CD14-positive monocyte (primary cell): ENCODE measurements at regions not wholly inside any gene's neighbourhood (a gene's known extent, or its start where the extent isn't known, plus 50 kb on each side); places are given as distances from the start of the nearest gene placed in this dataset.

Source experiments
- DNase-seq, 3 donors: peaks; one replicate each; pipeline ENCODE4 v3.0.0-alpha.2; 2011 to 2022
- H2AFZ ChIP-seq: 2 replicates; pipeline ENCODE4 v1.6.0; 2012; ENCODE audit warnings: mild to moderate bottlenecking, low read depth, low read length, inconsistent platforms; ENCODE audit not compliant: insufficient read depth, poor library complexity, severe bottlenecking
- H3K27ac ChIP-seq, 2 donors: 1 replicate in 1 of 2; 2 replicates in 1 of 2; pipeline ENCODE4 v1.5.1; 2012 to 2013; ENCODE audit warnings: low read length in 2 of 2, control low read depth in 1 of 2, inconsistent platforms in 1 of 2, low read depth in 1 of 2, mild to moderate bottlenecking in 1 of 2
- H3K27me3 ChIP-seq, 2 donors: one replicate each; pipeline versions ENCODE4 v1.6.0 to v1.6.1; 2011 to 2013; ENCODE audit warnings: low read length in 2 of 2; ENCODE audit not compliant: control insufficient read depth in 2 of 2, insufficient read depth in 2 of 2
- H3K36me3 ChIP-seq, 2 donors: replicated peaks in 1 of 2; 1 replicate in 1 of 2; 2 replicates in 1 of 2; pipeline versions ENCODE4 v1.5.1 to v1.6.1; 2012 to 2013; ENCODE audit warnings: low read length in 2 of 2, control low read depth in 1 of 2, inconsistent platforms in 1 of 2, mild to moderate bottlenecking in 1 of 2; ENCODE audit not compliant: insufficient read depth in 2 of 2, control insufficient read depth in 1 of 2
- H3K4me1 ChIP-seq, 2 donors: 1 replicate in 1 of 2; 2 replicates in 1 of 2; pipeline versions ENCODE4 v1.5.1 to v1.6.1; 2012 to 2013; ENCODE audit warnings: low read length in 2 of 2, control low read depth in 1 of 2, inconsistent platforms in 1 of 2, mild to moderate bottlenecking in 1 of 2, moderate library complexity in 1 of 2; ENCODE audit not compliant: insufficient read depth in 2 of 2, control insufficient read depth in 1 of 2
- H3K4me2 ChIP-seq: replicated peaks from 2 replicates; pipeline ENCODE3; 2012; ENCODE audit warnings: low read length, moderate library complexity, mild to moderate bottlenecking; ENCODE audit not compliant: poor library complexity, severe bottlenecking; ENCODE audit errors: extremely low read depth
- H3K4me3 ChIP-seq, 3 experiments: fragments of 200-600 bp in 1 of 3; sonication (generic) in 1 of 3; replicated peaks in 1 of 3; 1 replicate in 2 of 3; 2 replicates in 1 of 3; pipeline ENCODE4 v1.5.1; 2011 to 2013; ENCODE audit warnings: low read length in 3 of 3, mild to moderate bottlenecking in 3 of 3, control low read depth in 2 of 3, low read depth in 2 of 3, inconsistent platforms in 1 of 3, moderate library complexity in 1 of 3
- H3K79me2 ChIP-seq: 2 replicates; pipeline ENCODE4 v1.6.0; 2012; ENCODE audit warnings: mild to moderate bottlenecking, control low read depth, inconsistent platforms, low read length, moderate library complexity; ENCODE audit not compliant: insufficient read depth
- H3K9ac ChIP-seq: 2 replicates; pipeline ENCODE4 v1.6.0; 2017; ENCODE audit warnings: low read length, mild to moderate bottlenecking; ENCODE audit not compliant: insufficient read depth, poor library complexity, severe bottlenecking
- H3K9me3 ChIP-seq, 2 donors: replicated peaks in 1 of 2; 1 replicate in 1 of 2; 2 replicates in 1 of 2; pipeline versions ENCODE4 v1.5.1 to v1.6.1; 2012 to 2013; ENCODE audit warnings: low read length in 2 of 2, control low read depth in 1 of 2; ENCODE audit not compliant: control insufficient read depth in 1 of 2, insufficient read depth in 1 of 2
- H4K20me1 ChIP-seq: 2 replicates; pipeline ENCODE4 v1.6.0; 2012; ENCODE audit warnings: mild to moderate bottlenecking, low read length, control low read depth, moderate library complexity; ENCODE audit not compliant: insufficient read depth
- H3K27ac Mint-ChIP-seq, 7 donors: one replicate each; pipeline ENCODE4 v1.8.0; 2020; ENCODE audit warnings: mild to moderate bottlenecking in 7 of 7, mixed read lengths in 7 of 7, moderate library complexity in 6 of 7, inconsistent platforms in 2 of 7
- H3K27me3 Mint-ChIP-seq, 3 donors: one replicate each; pipeline ENCODE4 v1.8.0; 2021 to 2022; ENCODE audit warnings: low read depth in 3 of 3, mild to moderate bottlenecking in 3 of 3, mixed read lengths in 3 of 3, moderate library complexity in 3 of 3, inconsistent platforms in 1 of 3
- H3K36me3 Mint-ChIP-seq, 2 donors: one replicate each; pipeline ENCODE4 v1.8.0; 2020; ENCODE audit warnings: mixed read lengths in 2 of 2, inconsistent platforms in 1 of 2, mild to moderate bottlenecking in 1 of 2
- H3K4me1 Mint-ChIP-seq: one replicate; pipeline ENCODE4 v1.8.0; 2020; ENCODE audit warnings: mild to moderate bottlenecking, mixed read lengths
- H3K4me3 Mint-ChIP-seq, 2 donors: one replicate each; pipeline ENCODE4 v1.8.0; 2020; ENCODE audit warnings: mild to moderate bottlenecking in 2 of 2, mixed read lengths in 2 of 2, moderate library complexity in 1 of 2
- H3K9me3 Mint-ChIP-seq, 7 donors: one replicate each; pipeline ENCODE4 v1.8.0; 2020 to 2022; ENCODE audit warnings: mixed read lengths in 7 of 7, mild to moderate bottlenecking in 6 of 7, moderate library complexity in 6 of 7, inconsistent platforms in 2 of 7
- CTCF ChIP-seq: fragments of 200-600 bp; IDR thresholded peaks from one replicate; pipeline ENCODE4 v1.8.0; 2022; ENCODE audit warnings: antibody characterized with exemption, mild to moderate bottlenecking
- WGBS: methylation state at CpG from one replicate; pipeline ENCODE4 v1.1.5; 2013; ENCODE audit warnings: missing lambda C conversion rate; ENCODE audit not compliant: insufficient coverage; 5-methylcytosine and 5-hydroxymethylcytosine counted together
- intact Hi-C, 2 donors: fragments of 100-400 bp; cut with micrococcal nuclease; formaldehyde crosslinking; loops; one replicate each; pipeline versions ENCODE4 v1.15.0 to v1.15.1; 2023

- no peaks in the 10 kb centered on the region for H3K4me1 Mint-ChIP-seq
- no peak overlapping the region for H3K4me3 Mint-ChIP-seq
- H3K4me1 ChIP-seq, result no peaks in the 10 kb centered on the region
- 62% methylated on average over 2 of the region's 6 CpGs for WGBS
- no peak overlapping the region for H3K27ac Mint-ChIP-seq
- no peaks in the 10 kb centered on the region for H3K36me3 Mint-ChIP-seq
- no peak overlapping the region for H3K4me3 ChIP-seq
- H2AFZ ChIP-seq, result no peak overlapping the region
- intact Hi-C loops, result no loop called here
- H3K4me2 ChIP-seq, result no peak overlapping the region
- TF ChIP-seq CTCF, result no peak
- no peaks in the 10 kb centered on the region for H3K27me3 Mint-ChIP-seq
- no peak overlapping the region for H3K27ac ChIP-seq
- H3K9ac ChIP-seq, result no peak overlapping the region
- H4K20me1 ChIP-seq, result no peaks in the 10 kb centered on the region
- H3K27me3 ChIP-seq, result no peaks in the 10 kb centered on the region
- H3K36me3 ChIP-seq, result no peaks in the 10 kb centered on the region
- H3K79me2 ChIP-seq, result no peaks in the 10 kb centered on the region
- H3K9me3 ChIP-seq, result no peaks in the 10 kb centered on the region
- H3K9me3 Mint-ChIP-seq, result peaks cover 0 to 6% (median 3%) of the 10 kb centered on the region in 7 donors
- DNase-seq, result no peak
Measured at GRCh38 chr15:97849183-97849582, 111.3 kb upstream of the ARRDC4 start.

- H3K27ac Mint-ChIP-seq, result no peak overlapping the region
- no peaks in the 10 kb centered on the region for H3K79me2 ChIP-seq
- H3K4me2 ChIP-seq, result no peak overlapping the region
- H3K9me3 Mint-ChIP-seq, result peaks cover 0 to 10% (median 5%) of the 10 kb centered on the region in 7 donors
- no peaks in the 10 kb centered on the region for H3K36me3 Mint-ChIP-seq
- TF ChIP-seq CTCF, result no peak
- no peak overlapping the region for H3K4me3 ChIP-seq
- intact Hi-C loops, result no loop called here
- no CpG with 5 or more reads among the region's 2 CpGs for WGBS
- H4K20me1 ChIP-seq, result no peaks in the 10 kb centered on the region
- no peak overlapping the region for H3K9ac ChIP-seq
- no peak overlapping the region for H2AFZ ChIP-seq
- H3K36me3 ChIP-seq, result no peaks in the 10 kb centered on the region
- peaks cover 0 to 3% (median 0%) of the 10 kb centered on the region in 3 donors for H3K27me3 Mint-ChIP-seq
- H3K4me3 Mint-ChIP-seq, result no peak overlapping the region
- peaks cover 0 to 3% of the 10 kb centered on the region in 2 donors for H3K9me3 ChIP-seq
- no peak overlapping the region for H3K27ac ChIP-seq
- no peak for DNase-seq
- H3K27me3 ChIP-seq, result no peaks in the 10 kb centered on the region
- no peaks in the 10 kb centered on the region for H3K4me1 Mint-ChIP-seq
- H3K4me1 ChIP-seq, result no peaks in the 10 kb centered on the region
Measured at GRCh38 chr15:97858296-97858695, 102.2 kb upstream of the ARRDC4 start.
